ENCODE measurements at regions not wholly inside any gene's neighbourhood (a gene's known extent, or its start where the extent isn't known, plus 50 kb on each side); places are given as distances from the start of the nearest gene placed in this dataset.

DNA sequence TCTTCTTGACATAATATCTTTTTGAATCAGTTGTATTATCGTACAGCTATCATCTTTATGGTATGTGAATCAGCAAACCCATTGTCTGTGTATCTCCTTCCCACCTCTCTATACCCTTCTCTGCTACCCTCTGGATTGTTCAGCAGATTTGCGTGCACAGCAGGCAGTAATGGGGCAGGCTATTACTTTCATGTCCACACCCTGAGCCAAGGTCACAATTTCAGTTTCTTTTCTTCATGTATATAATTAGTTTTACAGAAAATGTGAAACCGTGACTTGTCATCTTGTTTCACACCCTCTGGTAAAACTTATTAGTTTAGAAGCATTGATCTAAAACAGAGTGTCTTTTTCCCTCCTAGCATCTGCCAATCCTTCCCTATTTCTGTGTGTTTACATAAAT is 770.4 kb upstream of the SEMA6D start:
- TF ChIP-seq TAF1 (IDR thresholded peaks at IDR 0.05; ENCODE audit: borderline replicate concordance, low read depth, low read length) = no peak
- TF ChIP-seq POLR2A (IDR thresholded peaks at IDR 0.05; ENCODE audit: low read depth, low read length) = no peak

Data from GM12892 (cell line).